Astrocyte (in vitro differentiated cells and primary cell): ENCODE measurements at regions not wholly inside any gene's neighbourhood (a gene's known extent, or its start where the extent isn't known, plus 50 kb on each side); places are given as distances from the start of the nearest gene placed in this dataset.

Experiments used
- EZH2 ChIP-seq: IDR thresholded peaks from 2 replicates; pipeline ENCODE4 v1.6.1; 2012; ENCODE audit warnings: mild to moderate bottlenecking, low read length, inconsistent platforms; ENCODE audit not compliant: insufficient read depth
- TF ChIP-seq, protein P1 (sequence below): IDR thresholded peaks from 2 replicates; pipeline ENCODE4 v1.5.1; 2011; ENCODE audit warnings: low read depth, mild to moderate bottlenecking, inconsistent platforms, low read length, moderate library complexity; ENCODE audit not compliant: insufficient read depth

DNA sequence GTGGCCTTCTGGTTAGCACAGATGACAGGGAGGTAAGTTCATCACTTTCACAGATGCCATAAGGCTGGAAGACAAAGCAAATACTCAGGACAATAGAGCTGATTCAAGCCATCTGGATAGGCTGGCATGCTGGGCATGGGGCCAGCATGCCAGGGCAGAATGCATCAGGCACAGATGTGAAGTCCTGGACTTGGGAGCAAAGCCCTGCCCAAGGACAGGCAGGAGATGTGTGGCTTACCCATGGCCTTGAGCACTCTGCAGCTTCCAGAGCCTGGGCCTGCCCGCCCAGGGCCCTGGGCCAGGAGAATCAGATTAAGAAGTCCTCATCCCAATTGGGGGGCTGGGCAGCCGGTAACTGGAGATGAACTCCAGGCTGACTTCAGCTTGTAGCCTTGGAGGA lies 135.7 kb upstream of the ZC3H12A start:
- no peak for TF ChIP-seq EZH2
- TF ChIP-seq, protein P1, sequence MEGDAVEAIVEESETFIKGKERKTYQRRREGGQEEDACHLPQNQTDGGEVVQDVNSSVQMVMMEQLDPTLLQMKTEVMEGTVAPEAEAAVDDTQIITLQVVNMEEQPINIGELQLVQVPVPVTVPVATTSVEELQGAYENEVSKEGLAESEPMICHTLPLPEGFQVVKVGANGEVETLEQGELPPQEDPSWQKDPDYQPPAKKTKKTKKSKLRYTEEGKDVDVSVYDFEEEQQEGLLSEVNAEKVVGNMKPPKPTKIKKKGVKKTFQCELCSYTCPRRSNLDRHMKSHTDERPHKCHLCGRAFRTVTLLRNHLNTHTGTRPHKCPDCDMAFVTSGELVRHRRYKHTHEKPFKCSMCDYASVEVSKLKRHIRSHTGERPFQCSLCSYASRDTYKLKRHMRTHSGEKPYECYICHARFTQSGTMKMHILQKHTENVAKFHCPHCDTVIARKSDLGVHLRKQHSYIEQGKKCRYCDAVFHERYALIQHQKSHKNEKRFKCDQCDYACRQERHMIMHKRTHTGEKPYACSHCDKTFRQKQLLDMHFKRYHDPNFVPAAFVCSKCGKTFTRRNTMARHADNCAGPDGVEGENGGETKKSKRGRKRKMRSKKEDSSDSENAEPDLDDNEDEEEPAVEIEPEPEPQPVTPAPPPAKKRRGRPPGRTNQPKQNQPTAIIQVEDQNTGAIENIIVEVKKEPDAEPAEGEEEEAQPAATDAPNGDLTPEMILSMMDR = no peak
